ENCODE measurements at regions not wholly inside any gene's neighbourhood (a gene's known extent, or its start where the extent isn't known, plus 50 kb on each side); places are given as distances from the start of the nearest gene placed in this dataset.

- TF ChIP-seq CTCF (IDR thresholded peaks at IDR 0.05; ENCODE audit: partially characterized antibody, unreplicated experiment): no peak
- no peak overlapping the region for H3K4me3 Mint-ChIP-seq (ENCODE audit: unreplicated experiment)
- H3K27me3 Mint-ChIP-seq (ENCODE audit: unreplicated experiment): peaks cover 2% of the 10 kb centered on the region
- H3K4me1 Mint-ChIP-seq (ENCODE audit: low read depth, unreplicated experiment): no peaks in the 10 kb centered on the region
- H3K27ac Mint-ChIP-seq (ENCODE audit: unreplicated experiment): no peak overlapping the region
- DNase-seq: no peak
- peaks cover 8% of the 10 kb centered on the region for H3K36me3 Mint-ChIP-seq (ENCODE audit: unreplicated experiment)
- H3K9me3 Mint-ChIP-seq (ENCODE audit: unreplicated experiment): no peaks in the 10 kb centered on the region
Observed at GRCh38 chr13:103403148-103403740, 337.0 kb upstream of the SLC10A2 start.

GRCh38 chr13:103395139-103395538, 328.9 kb upstream of the SLC10A2 start:
- TF ChIP-seq CTCF (IDR thresholded peaks at IDR 0.05; ENCODE audit: partially characterized antibody, unreplicated experiment): no peak

DNA sequence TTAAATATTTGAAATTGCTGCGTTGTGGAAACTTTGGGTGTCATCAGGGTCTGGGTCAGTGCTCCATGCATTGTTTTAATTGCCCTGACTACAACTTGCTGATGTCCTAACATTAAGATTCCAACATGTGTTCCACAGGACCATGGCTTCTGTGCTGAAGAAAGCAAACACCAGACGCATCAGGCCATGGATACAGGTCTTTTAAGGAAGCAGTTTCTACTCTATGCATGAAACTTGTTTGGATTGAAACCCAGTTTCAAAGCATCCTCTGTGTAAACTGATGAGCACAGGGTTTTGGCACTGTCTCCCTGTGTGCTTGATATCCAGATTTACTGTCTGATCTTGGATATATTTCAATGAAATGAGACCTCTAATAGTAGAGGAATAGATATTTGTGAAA, 328.4 kb upstream of the SLC10A2 start:
- Mint-ChIP-seq H3K4me3 (ENCODE audit: unreplicated experiment) (no peak overlapping the region), H3K36me3 (ENCODE audit: unreplicated experiment) (peaks cover 6% of the 10 kb centered on the region), H3K4me1 (ENCODE audit: low read depth, unreplicated experiment) (no peaks in the 10 kb centered on the region), H3K27ac (ENCODE audit: unreplicated experiment) (no peak overlapping the region), H3K9me3 (ENCODE audit: unreplicated experiment) (no peaks in the 10 kb centered on the region), H3K27me3 (ENCODE audit: unreplicated experiment) (no peaks in the 10 kb centered on the region)
- TF ChIP-seq CTCF (IDR thresholded peaks at IDR 0.05; ENCODE audit: partially characterized antibody, unreplicated experiment): no peak
- DNase-seq: no peak

More at GRCh38 chr13:103395139-103395538, 328.9 kb upstream of the SLC10A2 start:
- Mint-ChIP-seq H3K4me1 (ENCODE audit: low read depth, unreplicated experiment) (no peaks in the 10 kb centered on the region), H3K27me3 (ENCODE audit: unreplicated experiment) (no peaks in the 10 kb centered on the region), H3K36me3 (ENCODE audit: unreplicated experiment) (peaks cover 8% of the 10 kb centered on the region), H3K27ac (ENCODE audit: unreplicated experiment) (no peak overlapping the region), H3K9me3 (ENCODE audit: unreplicated experiment) (no peaks in the 10 kb centered on the region), H3K4me3 (ENCODE audit: unreplicated experiment) (no peak overlapping the region)
- DNase-seq: no peak

- H3K36me3 Mint-ChIP-seq (ENCODE audit: unreplicated experiment): no peaks in the 10 kb centered on the region
- H3K27ac Mint-ChIP-seq (ENCODE audit: unreplicated experiment): no peak overlapping the region
- no peaks in the 10 kb centered on the region for H3K27me3 Mint-ChIP-seq (ENCODE audit: unreplicated experiment)
- no peaks in the 10 kb centered on the region for H3K9me3 Mint-ChIP-seq (ENCODE audit: unreplicated experiment)
- no peak for TF ChIP-seq CTCF (IDR thresholded peaks at IDR 0.05; ENCODE audit: partially characterized antibody, unreplicated experiment)
- DNase-seq: no peak
- no peaks in the 10 kb centered on the region for H3K4me1 Mint-ChIP-seq (ENCODE audit: low read depth, unreplicated experiment)
- no peak overlapping the region for H3K4me3 Mint-ChIP-seq (ENCODE audit: unreplicated experiment)
Observed at GRCh38 chr13:103391936-103392335, 325.7 kb upstream of the SLC10A2 start.

- no peak for TF ChIP-seq CTCF (IDR thresholded peaks at IDR 0.05; ENCODE audit: partially characterized antibody, unreplicated experiment)
- H3K4me1 Mint-ChIP-seq (ENCODE audit: low read depth, unreplicated experiment): no peaks in the 10 kb centered on the region
- H3K4me3 Mint-ChIP-seq (ENCODE audit: unreplicated experiment): no peak overlapping the region
- H3K36me3 Mint-ChIP-seq (ENCODE audit: unreplicated experiment): no peaks in the 10 kb centered on the region
- H3K27ac Mint-ChIP-seq (ENCODE audit: unreplicated experiment): no peak overlapping the region
- DNase-seq: no peak
- no peaks in the 10 kb centered on the region for H3K27me3 Mint-ChIP-seq (ENCODE audit: unreplicated experiment)
- H3K9me3 Mint-ChIP-seq (ENCODE audit: unreplicated experiment): no peaks in the 10 kb centered on the region
Observed at GRCh38 chr13:103388839-103389238, 322.6 kb upstream of the SLC10A2 start.
